Stimulated activated CD8-positive, alpha-beta memory T cell treated with anti-CD3 and anti-CD28 coated beads, Interleukin-7, amount 100 ng/mL, for 48 hours (primary cell): ENCODE measurements at regions not wholly inside any gene's neighbourhood (a gene's known extent, or its start where the extent isn't known, plus 50 kb on each side); places are given as distances from the start of the nearest gene placed in this dataset.
"Not testable (repeated sequence)": the region's sequence is repeated elsewhere in the genome, so short reads cannot be mapped to it uniquely, and the experiment has no call there.

Source experiments
- DNase-seq, 2 donors: peaks; one replicate each; pipeline ENCODE4 v3.0.0-alpha.2; 2020; ENCODE audit warnings: low read depth in 1 of 2; ENCODE audit errors: extremely low read depth in 1 of 2

DNA sequence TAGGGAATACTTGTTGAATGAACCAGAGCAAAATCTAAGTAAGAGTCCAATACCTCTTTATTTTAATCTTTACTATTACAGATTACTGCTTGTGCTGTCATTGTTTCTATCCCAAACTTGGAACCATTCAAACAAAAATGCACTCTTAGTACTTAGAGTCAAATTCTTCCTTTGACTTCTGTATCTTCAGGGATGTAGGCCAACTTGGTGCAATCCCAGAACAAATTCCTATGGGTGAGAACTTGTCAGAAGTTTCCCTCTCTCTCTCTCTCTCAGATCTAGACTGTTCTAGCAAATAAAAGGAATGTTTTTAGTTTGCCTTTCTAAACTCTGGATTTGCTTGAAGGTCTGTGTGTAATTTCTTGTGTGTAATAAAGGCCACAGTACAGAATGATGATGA is 329.0 kb upstream of the TMTC4 start:
- DNase-seq, result no peak

- DNase-seq, result no peak
Measured at GRCh38 chr13:100989392-100989791, 314.8 kb upstream of the TMTC4 start.

- DNase-seq, result no peak
Measured at GRCh38 chr13:100988921-100989320, 314.3 kb upstream of the TMTC4 start.

- DNase-seq, result no peak
Measured at GRCh38 chr13:100987948-100988347, 313.4 kb upstream of the TMTC4 start.

- no peak for DNase-seq
Measured at GRCh38 chr13:100986571-100986970, 312.0 kb upstream of the TMTC4 start.

DNA sequence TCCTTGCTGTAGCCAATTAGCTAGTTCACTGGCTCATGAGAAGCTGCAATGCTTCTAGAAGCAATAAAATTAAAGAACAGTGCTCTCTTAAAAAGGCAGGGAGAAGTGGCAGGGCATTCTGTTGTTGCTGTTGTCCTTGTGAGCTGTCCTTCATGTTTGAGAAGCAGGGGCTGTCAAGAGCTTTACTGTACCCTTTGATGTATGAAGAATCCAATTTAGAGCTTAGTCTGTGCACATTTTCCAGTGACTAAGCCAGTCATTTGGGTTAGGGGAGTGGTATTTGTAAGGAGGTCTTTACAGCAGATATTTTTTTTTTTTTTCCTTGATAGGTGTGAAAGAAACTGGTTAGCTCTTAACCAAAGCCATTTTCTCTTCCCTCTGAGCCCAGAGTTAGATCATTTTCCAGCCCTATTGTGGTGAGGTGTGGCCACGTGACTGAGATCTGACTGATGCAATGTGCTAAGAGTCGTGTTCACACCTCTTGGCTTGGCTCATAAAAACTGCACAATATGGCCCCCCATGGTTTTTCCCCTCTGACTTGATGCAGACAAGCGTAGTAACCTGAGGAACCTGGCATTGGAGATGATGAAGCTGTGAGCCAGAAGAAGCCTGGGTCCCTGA is 309.6 kb upstream of the TMTC4 start:
- no peak for DNase-seq

DNA sequence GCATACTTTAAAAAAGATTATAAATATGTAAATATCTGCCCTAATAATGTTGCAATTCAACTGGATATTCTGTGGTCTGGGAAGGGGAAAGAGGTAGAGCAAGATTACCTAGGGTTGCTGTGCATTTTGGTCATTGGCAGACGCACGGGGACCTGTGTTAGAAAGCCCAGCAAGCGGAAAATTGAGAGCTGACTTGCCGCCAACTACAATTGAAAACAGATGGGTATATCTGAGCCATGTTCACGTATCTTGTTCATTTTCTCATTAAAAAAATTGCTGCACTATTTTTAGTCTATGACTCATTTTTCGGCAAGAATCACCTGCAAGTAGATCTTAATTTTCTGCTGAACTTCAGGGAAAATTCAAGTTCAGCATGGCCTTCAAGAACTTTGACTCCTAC is 308.5 kb upstream of the TMTC4 start:
- no peak for DNase-seq

DNA sequence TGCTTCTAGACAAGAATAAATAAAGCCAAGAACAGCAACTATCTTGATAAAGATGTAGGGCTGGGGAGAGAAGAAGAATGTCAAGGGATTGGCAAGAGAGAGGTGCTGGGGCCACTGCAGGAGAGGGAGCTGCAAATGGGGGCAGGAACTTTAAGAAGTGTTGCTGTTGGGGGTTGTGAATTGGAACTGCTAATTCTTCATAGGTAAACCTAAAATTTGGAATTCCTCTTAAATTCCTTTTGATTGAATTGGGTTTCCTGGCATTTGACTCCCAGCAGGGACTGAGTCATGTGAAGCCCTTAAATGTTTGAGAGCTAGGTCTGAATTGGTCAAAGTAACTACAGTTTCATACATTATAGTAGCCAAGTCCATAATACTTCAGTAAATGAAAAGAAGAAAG is 305.6 kb upstream of the TMTC4 start:
- DNase-seq, result no peak

GRCh38 chr13:100977841-100978240 is 303.2 kb upstream of the TMTC4 start:
- DNase-seq, result no peak

- DNase-seq, result no peak
Measured at GRCh38 chr13:100976993-100977392, 302.4 kb upstream of the TMTC4 start.

DNA sequence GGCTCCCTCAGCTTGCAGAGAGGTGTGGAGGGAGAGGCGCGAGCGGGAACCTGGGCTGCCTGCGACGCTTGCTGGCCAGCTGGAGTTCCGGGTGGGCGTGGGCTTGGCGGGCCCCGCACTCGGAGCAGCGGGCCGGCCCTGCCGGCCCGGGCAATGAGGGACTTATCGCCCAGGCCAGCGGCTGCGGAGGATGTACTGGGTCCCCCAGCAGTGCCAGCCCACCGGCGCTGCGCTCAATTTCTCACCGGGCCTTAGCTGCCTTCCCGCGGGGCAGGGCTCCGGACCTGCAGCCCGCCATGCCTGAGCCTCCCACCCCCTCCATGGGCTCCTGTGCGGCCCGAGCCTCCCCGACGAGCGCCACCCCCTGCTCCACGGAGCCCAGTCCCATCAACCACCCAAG is 301.1 kb upstream of the TMTC4 start:
- not testable (repeated sequence) for DNase-seq

DNA sequence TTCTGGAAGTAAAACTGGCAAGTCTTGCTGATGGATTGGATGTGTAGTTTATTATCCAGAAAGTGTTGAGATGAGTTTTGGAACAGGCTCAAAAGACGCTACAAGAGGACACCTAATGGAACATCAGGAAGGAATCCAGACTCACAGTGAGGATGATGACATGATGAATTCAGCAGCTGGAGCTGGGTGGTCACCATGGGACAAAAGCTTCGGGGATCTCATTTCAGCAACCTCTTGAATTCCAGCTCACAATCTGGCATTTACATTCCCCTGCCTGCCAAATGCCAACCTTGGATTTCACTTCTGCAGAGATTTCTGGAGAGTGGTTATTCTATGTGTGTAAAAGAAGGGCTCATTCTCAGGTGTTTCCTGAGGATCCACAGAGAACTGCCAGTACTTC is 288.0 kb upstream of the TMTC4 start:
- DNase-seq, result no peak

GRCh38 chr13:100961186-100961585 is 286.6 kb upstream of the TMTC4 start:
- DNase-seq, result no peak

- DNase-seq, result no peak
Measured at GRCh38 chr13:100958831-100959230, 284.2 kb upstream of the TMTC4 start.

DNA sequence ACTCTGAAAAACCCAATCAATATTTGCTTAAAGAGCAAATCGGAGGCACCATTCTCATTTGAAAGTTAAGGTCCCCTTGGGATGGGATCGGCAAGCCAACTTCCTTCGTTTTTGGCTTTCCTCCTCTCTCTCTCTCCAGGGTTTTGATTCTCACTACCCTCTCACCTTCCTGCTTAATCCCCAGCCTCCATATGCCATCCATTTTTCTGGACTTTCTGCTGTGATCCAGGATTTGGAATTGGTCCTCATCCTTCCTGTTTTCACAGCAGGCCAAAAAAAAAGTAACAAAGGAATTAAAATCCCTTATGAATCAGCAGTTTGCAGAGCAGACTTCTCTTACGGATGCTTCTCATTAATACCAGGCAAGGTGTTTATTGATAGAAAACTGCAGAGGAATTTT is 283.1 kb upstream of the TMTC4 start:
- DNase-seq, result no peak

- DNase-seq, result no peak
Measured at GRCh38 chr13:100954430-100955305, 280.1 kb upstream of the TMTC4 start.

- DNase-seq, result no peak
Measured at GRCh38 chr13:100951016-100951415, 276.4 kb upstream of the TMTC4 start.

- not testable (repeated sequence) for DNase-seq
Measured at GRCh38 chr13:100948937-100949336, 274.3 kb upstream of the TMTC4 start.

- no peak for DNase-seq
Measured at GRCh38 chr13:100946588-100946987, 272.0 kb upstream of the TMTC4 start.

DNA sequence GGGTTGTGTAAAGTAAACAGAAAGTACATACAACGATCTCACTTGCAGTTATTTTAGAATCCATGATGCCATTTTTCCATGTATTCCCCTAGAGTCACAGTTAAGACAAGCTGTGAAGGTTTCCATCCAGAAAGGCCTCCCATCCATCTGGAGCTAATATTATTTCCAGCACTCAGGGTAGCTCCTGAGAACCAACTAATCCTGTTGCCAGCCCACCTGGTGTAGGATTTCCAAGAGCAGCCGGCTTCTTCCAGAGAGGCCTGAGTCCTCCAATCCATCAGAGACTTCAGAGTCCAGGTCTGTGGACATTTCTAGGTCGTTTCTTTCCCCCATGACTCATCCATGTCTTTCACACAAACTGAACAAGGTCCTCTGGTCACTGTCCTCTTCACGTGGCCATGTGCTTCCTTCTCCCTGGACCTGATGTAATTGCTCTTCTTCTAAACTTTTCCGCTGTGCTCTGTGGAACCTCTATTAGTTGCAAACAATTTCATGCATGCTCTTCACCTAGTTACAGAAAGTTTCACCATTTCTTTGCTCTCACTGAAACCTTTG is 270.3 kb upstream of the TMTC4 start:
- DNase-seq, result no peak

DNA sequence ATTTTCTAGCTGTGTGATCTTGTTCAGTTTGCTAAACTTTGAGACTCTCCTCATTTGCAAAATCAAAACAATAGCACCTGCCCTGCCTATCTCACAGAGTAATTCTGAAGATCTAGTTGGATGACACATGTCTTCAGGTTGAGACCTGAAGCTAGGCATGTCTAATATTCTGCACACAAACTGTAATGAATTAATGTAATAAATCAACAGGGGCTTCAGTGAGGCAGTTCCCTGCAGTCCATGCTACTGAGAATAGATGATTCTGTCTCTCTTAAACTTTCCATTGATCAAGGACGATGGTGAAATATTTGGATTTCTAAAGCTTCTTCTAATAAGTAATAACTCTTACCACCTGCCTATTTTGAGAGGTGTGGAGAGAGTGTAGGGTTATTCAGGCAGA is 268.1 kb upstream of the TMTC4 start:
- DNase-seq, result no peak
